ENCODE measurements at regions not wholly inside any gene's neighbourhood (a gene's known extent, or its start where the extent isn't known, plus 50 kb on each side); places are given as distances from the start of the nearest gene placed in this dataset.
"Not testable (repeated sequence)": the region's sequence is repeated elsewhere in the genome, so short reads cannot be mapped to it uniquely, and the experiment has no call there.

DNA sequence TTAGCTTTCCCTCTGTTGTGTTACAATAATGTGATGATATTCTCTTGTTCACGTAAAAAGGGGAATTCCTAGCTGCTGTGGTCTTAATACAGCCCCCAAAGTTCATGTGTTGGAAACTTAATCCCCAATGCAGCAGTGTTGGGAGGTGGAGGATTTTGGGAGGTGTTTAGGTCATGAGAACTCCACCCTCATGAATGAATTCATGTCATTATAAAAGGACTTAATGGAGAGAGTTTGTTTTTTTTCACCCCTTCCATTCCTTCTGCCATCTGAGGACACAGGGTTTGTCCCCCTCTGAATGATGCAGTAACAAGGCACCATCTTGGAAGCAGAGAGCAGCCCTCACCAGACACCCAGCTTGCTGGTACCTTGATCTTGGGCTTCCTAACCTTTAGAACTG lies 253.4 kb upstream of the DDHD1 start:
- Histone ChIP-seq H3K27me3 (ENCODE audit: insufficient read depth, low read length, poor library complexity) (no peaks in the 10 kb centered on the region), H3K36me3 (ENCODE audit: control insufficient read depth, insufficient read depth, low read length) (no peaks in the 10 kb centered on the region), H3K4me3 (ENCODE audit: low read length) (no peak overlapping the region), H3K4me1 (ENCODE audit: control insufficient read depth, low read depth, low read length) (no peaks in the 10 kb centered on the region), H3K56ac (ENCODE audit: low read length) (no peak overlapping the region), H2BK5ac (ENCODE audit: low read length) (no peak overlapping the region), H4K8ac (ENCODE audit: low read depth, low read length) (no peak overlapping the region), H3K79me2 (ENCODE audit: control insufficient read depth, insufficient read depth, low read length) (no peaks in the 10 kb centered on the region), H2BK15ac (replicated peaks; ENCODE audit: low read depth) (no peak overlapping the region), H3K9ac (ENCODE audit: low read length) (no peak overlapping the region), H2AK5ac (ENCODE audit: low read length) (no peak overlapping the region), H3K79me1 (ENCODE audit: low read length) (no peaks in the 10 kb centered on the region), H3K23ac (ENCODE audit: low read length) (no peak overlapping the region), H3K4me2 (ENCODE audit: low read length) (no peak overlapping the region), H3K27ac (ENCODE audit: low read depth, low read length) (no peak overlapping the region), H3K4ac (ENCODE audit: low read depth, low read length) (no peak overlapping the region), H2BK120ac (ENCODE audit: low read depth, low read length) (no peak overlapping the region), H4K5ac (ENCODE audit: low read length) (no peak overlapping the region), H3K18ac (ENCODE audit: low read length) (no peak overlapping the region)
- DNase-seq, result no peak
- WGBS (ENCODE audit: extremely low coverage, insufficient coverage, low lambda C conversion rate), result no CpG with 5 or more reads among the region's 1 CpG

- no peak overlapping the region for H4K8ac ChIP-seq (ENCODE audit: low read depth, low read length)
- no peaks in the 10 kb centered on the region for H3K79me1 ChIP-seq (ENCODE audit: low read length)
- H3K18ac ChIP-seq (ENCODE audit: low read length), result no peak overlapping the region
- no peak overlapping the region for H3K4me3 ChIP-seq (ENCODE audit: low read length)
- H3K36me3 ChIP-seq (ENCODE audit: control insufficient read depth, insufficient read depth, low read length), result no peaks in the 10 kb centered on the region
- no peak overlapping the region for H2AK5ac ChIP-seq (ENCODE audit: low read length)
- no peak overlapping the region for H3K27ac ChIP-seq (ENCODE audit: low read depth, low read length)
- no peak overlapping the region for H2BK120ac ChIP-seq (ENCODE audit: low read depth, low read length)
- no peak overlapping the region for H3K9ac ChIP-seq (ENCODE audit: low read length)
- no CpG with 5 or more reads among the region's 3 CpGs for WGBS (ENCODE audit: extremely low coverage, insufficient coverage, low lambda C conversion rate)
- H3K56ac ChIP-seq (ENCODE audit: low read length), result no peak overlapping the region
- no peak overlapping the region for H4K5ac ChIP-seq (ENCODE audit: low read length)
- no peaks in the 10 kb centered on the region for H3K79me2 ChIP-seq (ENCODE audit: control insufficient read depth, insufficient read depth, low read length)
- no peak overlapping the region for H2BK15ac ChIP-seq (replicated peaks; ENCODE audit: low read depth)
- no peak for DNase-seq
- no peak overlapping the region for H2BK5ac ChIP-seq (ENCODE audit: low read length)
- no peaks in the 10 kb centered on the region for H3K4me1 ChIP-seq (ENCODE audit: control insufficient read depth, low read depth, low read length)
- H3K23ac ChIP-seq (ENCODE audit: low read length), result no peak overlapping the region
- H3K4me2 ChIP-seq (ENCODE audit: low read length), result no peak overlapping the region
- H3K27me3 ChIP-seq (ENCODE audit: insufficient read depth, low read length, poor library complexity), result no peaks in the 10 kb centered on the region
- no peak overlapping the region for H3K4ac ChIP-seq (ENCODE audit: low read depth, low read length)
These were observed 248.5 kb upstream of the DDHD1 start for GRCh38 chr14:53401646-53402045.

GRCh38 chr14:53399057-53399456 lies 245.9 kb upstream of the DDHD1 start:
- Histone ChIP-seq H2AK5ac (ENCODE audit: low read length) (no peak overlapping the region), H3K4me2 (ENCODE audit: low read length) (no peak overlapping the region), H3K4ac (ENCODE audit: low read depth, low read length) (no peak overlapping the region), H3K56ac (ENCODE audit: low read length) (no peak overlapping the region), H2BK15ac (replicated peaks; ENCODE audit: low read depth) (no peak overlapping the region), H3K27me3 (ENCODE audit: insufficient read depth, low read length, poor library complexity) (no peaks in the 10 kb centered on the region), H3K23ac (ENCODE audit: low read length) (no peak overlapping the region), H2BK120ac (ENCODE audit: low read depth, low read length) (no peak overlapping the region), H3K36me3 (ENCODE audit: control insufficient read depth, insufficient read depth, low read length) (no peaks in the 10 kb centered on the region), H3K79me1 (ENCODE audit: low read length) (no peaks in the 10 kb centered on the region), H2BK5ac (ENCODE audit: low read length) (no peak overlapping the region), H3K79me2 (ENCODE audit: control insufficient read depth, insufficient read depth, low read length) (no peaks in the 10 kb centered on the region), H3K27ac (ENCODE audit: low read depth, low read length) (no peak overlapping the region), H3K9ac (ENCODE audit: low read length) (no peak overlapping the region), H3K4me3 (ENCODE audit: low read length) (no peak overlapping the region), H3K4me1 (ENCODE audit: control insufficient read depth, low read depth, low read length) (no peaks in the 10 kb centered on the region), H4K5ac (ENCODE audit: low read length) (no peak overlapping the region), H3K18ac (ENCODE audit: low read length) (no peak overlapping the region), H4K8ac (ENCODE audit: low read depth, low read length) (no peak overlapping the region)
- no CpG with 5 or more reads among the region's 7 CpGs for WGBS (ENCODE audit: extremely low coverage, insufficient coverage, low lambda C conversion rate)
- peak; percentile 93 for DNase-seq

DNA sequence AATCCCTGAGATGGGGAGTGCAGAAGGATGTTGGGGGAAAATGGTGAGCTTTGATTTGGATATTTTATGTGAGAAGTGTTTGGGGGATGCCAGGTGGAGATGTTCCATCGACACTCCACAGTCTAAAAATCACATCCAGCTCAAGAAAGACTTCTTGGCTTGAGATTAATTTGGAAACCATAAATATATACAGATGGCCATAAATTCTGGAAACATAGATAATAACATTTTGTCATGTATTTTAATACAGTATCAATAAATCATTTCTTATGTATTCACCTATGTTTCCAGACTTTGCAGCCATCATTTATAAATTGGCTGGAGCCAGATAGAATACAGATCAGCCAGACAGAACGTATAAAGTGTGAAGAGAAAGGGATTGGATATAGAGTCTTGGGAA lies 245.5 kb upstream of the DDHD1 start:
- Histone ChIP-seq H3K36me3 (ENCODE audit: control insufficient read depth, insufficient read depth, low read length) (no peaks in the 10 kb centered on the region), H3K27ac (ENCODE audit: low read depth, low read length) (no peak overlapping the region), H2BK15ac (replicated peaks; ENCODE audit: low read depth) (no peak overlapping the region), H4K8ac (ENCODE audit: low read depth, low read length) (no peak overlapping the region), H3K4me1 (ENCODE audit: control insufficient read depth, low read depth, low read length) (no peaks in the 10 kb centered on the region), H3K4me2 (ENCODE audit: low read length) (no peak overlapping the region), H2BK120ac (ENCODE audit: low read depth, low read length) (no peak overlapping the region), H3K4ac (ENCODE audit: low read depth, low read length) (no peak overlapping the region), H3K23ac (ENCODE audit: low read length) (no peak overlapping the region), H3K79me1 (ENCODE audit: low read length) (no peaks in the 10 kb centered on the region), H3K18ac (ENCODE audit: low read length) (no peak overlapping the region), H3K4me3 (ENCODE audit: low read length) (no peak overlapping the region), H2AK5ac (ENCODE audit: low read length) (no peak overlapping the region), H3K9ac (ENCODE audit: low read length) (no peak overlapping the region), H4K5ac (ENCODE audit: low read length) (no peak overlapping the region), H3K27me3 (ENCODE audit: insufficient read depth, low read length, poor library complexity) (no peaks in the 10 kb centered on the region), H3K79me2 (ENCODE audit: control insufficient read depth, insufficient read depth, low read length) (no peaks in the 10 kb centered on the region), H2BK5ac (ENCODE audit: low read length) (no peak overlapping the region), H3K56ac (ENCODE audit: low read length) (no peak overlapping the region)
- no CpG with 5 or more reads among the region's 2 CpGs for WGBS (ENCODE audit: extremely low coverage, insufficient coverage, low lambda C conversion rate)
- no peak for DNase-seq

- H3K27ac ChIP-seq (ENCODE audit: low read depth, low read length); H3K4ac ChIP-seq (ENCODE audit: low read depth, low read length); H3K27me3 ChIP-seq (ENCODE audit: insufficient read depth, low read length, poor library complexity); H2BK15ac ChIP-seq (replicated peaks; ENCODE audit: low read depth); H4K8ac ChIP-seq (ENCODE audit: low read depth, low read length); H3K79me2 ChIP-seq (ENCODE audit: control insufficient read depth, insufficient read depth, low read length); H3K23ac ChIP-seq (ENCODE audit: low read length); H4K5ac ChIP-seq (ENCODE audit: low read length); H3K18ac ChIP-seq (ENCODE audit: low read length); H2BK120ac ChIP-seq (ENCODE audit: low read depth, low read length); H2BK5ac ChIP-seq (ENCODE audit: low read length); H3K9ac ChIP-seq (ENCODE audit: low read length); H3K4me1 ChIP-seq (ENCODE audit: control insufficient read depth, low read depth, low read length); H3K79me1 ChIP-seq (ENCODE audit: low read length); H3K36me3 ChIP-seq (ENCODE audit: control insufficient read depth, insufficient read depth, low read length); H2AK5ac ChIP-seq (ENCODE audit: low read length); H3K56ac ChIP-seq (ENCODE audit: low read length); H3K4me2 ChIP-seq (ENCODE audit: low read length); H3K4me3 ChIP-seq (ENCODE audit: low read length): not testable (repeated sequence)
- no CpG with 5 or more reads among the region's 4 CpGs for WGBS (ENCODE audit: extremely low coverage, insufficient coverage, low lambda C conversion rate)
- DNase-seq, result peak; percentile 18
These were observed 242.1 kb upstream of the DDHD1 start for GRCh38 chr14:53395267-53395666.

- Histone ChIP-seq H2BK5ac (ENCODE audit: low read length) (no peak overlapping the region), H3K4ac (ENCODE audit: low read depth, low read length) (no peak overlapping the region), H3K4me2 (ENCODE audit: low read length) (no peak overlapping the region), H3K56ac (ENCODE audit: low read length) (no peak overlapping the region), H3K23ac (ENCODE audit: low read length) (no peak overlapping the region), H3K79me2 (ENCODE audit: control insufficient read depth, insufficient read depth, low read length) (no peaks in the 10 kb centered on the region), H3K4me3 (ENCODE audit: low read length) (no peak overlapping the region), H3K79me1 (ENCODE audit: low read length) (no peaks in the 10 kb centered on the region), H2BK15ac (replicated peaks; ENCODE audit: low read depth) (no peak overlapping the region), H2BK120ac (ENCODE audit: low read depth, low read length) (no peak overlapping the region), H3K9ac (ENCODE audit: low read length) (no peak overlapping the region), H3K27ac (ENCODE audit: low read depth, low read length) (no peak overlapping the region), H4K5ac (ENCODE audit: low read length) (no peak overlapping the region), H3K4me1 (ENCODE audit: control insufficient read depth, low read depth, low read length) (no peaks in the 10 kb centered on the region), H3K18ac (ENCODE audit: low read length) (no peak overlapping the region), H2AK5ac (ENCODE audit: low read length) (no peak overlapping the region), H3K27me3 (ENCODE audit: insufficient read depth, low read length, poor library complexity) (no peaks in the 10 kb centered on the region), H4K8ac (ENCODE audit: low read depth, low read length) (no peak overlapping the region), H3K36me3 (ENCODE audit: control insufficient read depth, insufficient read depth, low read length) (no peaks in the 10 kb centered on the region)
- no peak for DNase-seq
- WGBS (ENCODE audit: extremely low coverage, insufficient coverage, low lambda C conversion rate), result no CpG with 5 or more reads among the region's 4 CpGs
These were observed 238.6 kb upstream of the DDHD1 start for GRCh38 chr14:53391631-53392285.
